Nucleus accumbens (tissue), 56 donors: ENCODE measurements at regions not wholly inside any gene's neighbourhood (a gene's known extent, or its start where the extent isn't known, plus 50 kb on each side); places are given as distances from the start of the nearest gene placed in this dataset.

Source experiments
- DNase-seq, 56 donors: peaks; one replicate each; lab custom pipeline; 2025; lab: John Stamatoyannopoulos, UW

- DNase-seq = no peak
Observed at GRCh38 chr14:104516906-104517305, 62.7 kb upstream of the C14orf180 start.

- no peak for DNase-seq
Observed at GRCh38 chr14:104517426-104517825, 62.1 kb upstream of the C14orf180 start.

- no peak for DNase-seq
Observed at GRCh38 chr14:104517867-104518266, 61.7 kb upstream of the C14orf180 start.

GRCh38 chr14:104518659-104519350 lies 60.8 kb upstream of the C14orf180 start:
- no peak for DNase-seq

GRCh38 chr14:104519721-104520120 lies 59.8 kb upstream of the C14orf180 start:
- DNase-seq = no peak

- no peak for DNase-seq
Observed at GRCh38 chr14:104520620-104521410, 58.7 kb upstream of the C14orf180 start.

GRCh38 chr14:104521816-104522745 lies 57.5 kb upstream of the C14orf180 start:
- no peak for DNase-seq

- no peak for DNase-seq
Observed at GRCh38 chr14:104522926-104523545, 56.5 kb upstream of the C14orf180 start.

- DNase-seq = no peak
Observed at GRCh38 chr14:104523546-104523935, 56.0 kb upstream of the C14orf180 start.

GRCh38 chr14:104524726-104525125 lies 54.8 kb upstream of the C14orf180 start:
- DNase-seq = no peak

GRCh38 chr14:104526723-104527645 lies 52.6 kb upstream of the C14orf180 start:
- DNase-seq = no peak

GRCh38 chr14:104527857-104528459 lies 51.6 kb upstream of the C14orf180 start:
- DNase-seq = no peak

GRCh38 chr14:104528496-104528895 lies 51.1 kb upstream of the C14orf180 start:
- no peak for DNase-seq
